ENCODE measurements at regions not wholly inside any gene's neighbourhood (a gene's known extent, or its start where the extent isn't known, plus 50 kb on each side); places are given as distances from the start of the nearest gene placed in this dataset.

DNA sequence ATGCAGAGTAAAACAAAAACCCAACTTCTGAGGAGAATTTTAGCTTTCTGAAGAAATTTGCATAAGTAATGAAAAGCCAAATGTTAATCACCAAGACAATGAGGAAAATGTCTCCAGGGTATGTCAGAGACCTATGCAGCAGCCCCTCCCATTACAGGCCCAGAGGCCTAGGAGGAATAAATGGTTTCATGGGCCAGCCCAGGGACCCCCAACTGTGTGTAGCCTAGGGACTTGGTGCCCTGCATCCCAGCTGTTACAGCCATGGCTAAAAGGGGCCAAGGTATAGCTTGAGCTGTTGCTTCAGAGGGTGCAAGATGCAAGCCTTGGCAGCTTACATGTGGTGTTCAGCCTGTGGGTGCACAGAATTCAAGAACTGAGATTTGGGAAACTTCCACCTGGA is 1256.9 kb upstream of the PIK3C3 start:
- DNase-seq: no peak

GRCh38 chr18:40695526-40695925 is 1259.5 kb upstream of the PIK3C3 start:
- no peak for DNase-seq

DNA sequence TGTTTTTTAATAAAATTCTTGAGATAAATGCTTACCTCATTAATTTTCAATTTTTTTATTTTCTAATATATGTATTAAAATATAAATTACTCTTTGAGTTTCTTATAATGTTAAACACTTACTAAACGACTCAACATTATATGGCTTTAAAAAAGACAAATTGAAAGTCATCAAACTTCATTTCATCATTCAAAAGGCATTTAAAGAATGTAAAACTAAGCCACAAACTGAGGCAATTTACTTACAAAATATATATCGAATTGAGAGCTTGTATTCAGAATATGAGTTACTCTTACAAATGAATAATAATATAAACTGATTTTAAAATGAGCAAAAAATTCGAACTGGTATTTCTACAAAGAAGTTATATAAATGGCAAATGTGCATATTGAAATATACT is 1262.2 kb upstream of the PIK3C3 start:
- DNase-seq: no peak

GRCh38 chr18:40690062-40690461 is 1265.0 kb upstream of the PIK3C3 start:
- DNase-seq: no peak

GRCh38 chr18:40687399-40687798 is 1267.6 kb upstream of the PIK3C3 start:
- no peak for DNase-seq

DNA sequence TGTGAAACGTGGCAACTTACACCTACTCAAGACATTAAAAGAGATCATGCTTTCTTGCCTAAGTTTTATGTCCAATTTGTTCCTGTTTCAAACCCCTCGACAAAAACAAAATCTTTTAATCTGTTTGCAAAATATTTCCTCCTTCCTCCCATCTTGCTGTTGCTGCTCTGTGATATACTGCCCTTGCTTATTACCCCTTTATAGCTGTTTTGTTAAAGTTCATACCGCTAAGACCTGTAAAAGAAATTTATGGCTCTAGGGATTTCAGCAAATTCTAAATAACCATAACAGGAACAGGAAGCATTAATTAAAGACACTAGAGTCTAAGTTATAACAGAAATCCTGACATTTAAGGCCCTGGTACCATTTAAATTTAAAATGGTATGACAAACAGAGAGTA is 1268.2 kb upstream of the PIK3C3 start:
- DNase-seq: no peak

DNA sequence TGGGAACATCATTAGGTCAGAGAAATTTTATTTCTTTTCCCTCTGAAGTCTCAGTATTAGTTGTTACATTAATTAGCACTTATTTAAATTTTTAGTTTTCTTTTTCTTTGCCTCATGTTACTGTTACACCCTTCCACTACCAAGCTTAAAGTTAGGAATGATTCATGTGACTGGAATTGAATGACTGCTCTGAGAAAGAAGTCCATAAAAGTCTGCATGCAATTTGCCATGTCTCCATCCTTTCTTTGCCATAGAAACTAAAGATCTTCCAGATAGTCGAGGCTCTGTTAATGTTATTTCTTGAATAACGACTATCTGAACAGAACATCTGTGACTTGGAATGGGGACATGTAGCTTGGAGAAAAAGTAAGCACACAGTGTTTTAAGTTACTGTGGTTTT is 1269.8 kb upstream of the PIK3C3 start:
- DNase-seq: no peak

DNA sequence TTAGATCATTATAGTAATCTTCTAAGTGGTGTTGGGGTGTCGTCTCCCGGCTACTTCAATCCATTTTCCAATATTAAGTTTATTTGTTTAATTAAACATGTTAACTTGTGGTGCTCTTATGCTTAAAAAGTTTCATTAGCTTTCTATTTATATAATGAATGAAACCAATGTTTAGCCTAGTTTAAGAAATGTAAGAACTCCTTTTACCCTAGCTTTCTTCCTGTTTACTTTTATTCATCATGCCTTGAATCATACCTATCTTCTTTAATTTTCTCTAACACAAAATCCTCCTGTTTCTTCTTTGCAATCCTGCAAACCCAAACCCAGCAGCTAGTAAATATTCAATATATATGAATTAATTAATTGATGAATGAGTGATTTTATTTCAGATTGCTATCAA is 1276.7 kb upstream of the PIK3C3 start:
- DNase-seq: no peak

GRCh38 chr18:40676668-40677067 is 1278.4 kb upstream of the PIK3C3 start:
- DNase-seq: no peak

- no peak for DNase-seq
These were observed 1281.9 kb upstream of the PIK3C3 start for GRCh38 chr18:40673150-40673549.

- DNase-seq: no peak
These were observed 1282.4 kb upstream of the PIK3C3 start for GRCh38 chr18:40672590-40672989.

GRCh38 chr18:40670668-40671375 is 1284.2 kb upstream of the PIK3C3 start:
- DNase-seq: no peak

DNA sequence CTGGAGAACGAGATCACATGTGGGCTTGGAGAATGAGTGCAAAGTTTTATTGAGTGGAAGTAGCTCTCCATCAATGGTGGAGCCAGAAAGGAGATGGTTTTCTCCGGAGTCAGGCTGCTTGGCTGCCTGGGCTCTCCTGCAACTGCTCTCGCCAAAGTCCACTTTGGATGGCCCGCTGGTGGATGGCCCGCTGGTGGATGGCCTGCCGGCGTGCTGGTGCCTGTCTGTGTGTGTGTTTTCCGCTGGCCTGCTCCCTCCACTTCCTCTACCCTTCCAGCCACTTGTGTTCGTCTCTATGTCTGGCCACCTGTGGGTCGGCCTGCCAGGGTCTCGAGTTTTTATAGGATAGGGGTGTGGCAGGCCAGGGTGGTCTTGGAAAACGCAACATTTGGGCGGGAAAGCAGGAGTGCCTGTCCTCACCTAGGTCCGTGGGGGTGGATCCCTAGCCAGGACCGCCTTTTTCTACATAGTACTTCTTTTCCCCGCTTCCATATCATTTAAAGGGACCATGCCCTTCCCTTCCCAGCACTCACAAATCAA is 1292.1 kb upstream of the PIK3C3 start:
- no peak for DNase-seq

DNA sequence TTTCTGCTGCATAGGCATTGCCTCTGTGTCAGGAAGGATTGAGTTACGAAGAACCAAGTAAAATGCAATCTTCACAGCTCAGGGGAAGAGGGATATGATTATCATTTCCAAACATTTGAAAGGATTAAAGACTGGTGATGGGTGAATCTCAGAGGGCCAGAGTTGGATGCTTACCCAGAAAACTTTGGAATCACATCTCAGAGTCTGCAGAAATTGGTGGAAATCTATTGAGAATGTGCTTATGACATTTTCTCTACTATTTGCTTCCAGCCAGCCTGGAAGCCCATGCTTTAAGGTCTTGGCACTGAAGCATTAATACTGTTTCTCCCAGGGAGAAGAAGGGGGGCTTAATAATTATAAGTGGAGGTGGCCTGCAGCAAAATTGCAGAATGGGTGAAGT is 1301.4 kb upstream of the PIK3C3 start:
- no peak for DNase-seq

GRCh38 chr18:40652321-40652720 is 1302.7 kb upstream of the PIK3C3 start:
- DNase-seq: no peak

DNA sequence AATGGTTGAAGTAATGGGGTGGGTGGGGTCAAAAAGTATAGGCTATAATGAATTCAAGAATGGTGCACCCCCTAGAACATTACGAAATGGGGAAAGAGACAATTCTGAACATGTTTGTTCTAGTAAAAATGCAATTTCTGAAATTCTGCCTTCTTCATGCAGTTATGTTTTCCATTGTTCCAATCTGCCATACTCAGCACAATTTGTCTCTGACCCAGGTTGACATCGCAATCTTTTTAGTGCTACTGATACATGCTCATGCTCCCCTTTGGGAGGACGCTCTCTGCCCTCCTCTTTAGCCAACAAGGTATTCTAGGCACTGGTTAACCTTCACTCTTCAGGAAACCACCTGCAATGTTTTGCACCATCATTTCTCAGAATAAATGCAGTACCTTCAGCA is 1303.9 kb upstream of the PIK3C3 start:
- no peak for DNase-seq

DNA sequence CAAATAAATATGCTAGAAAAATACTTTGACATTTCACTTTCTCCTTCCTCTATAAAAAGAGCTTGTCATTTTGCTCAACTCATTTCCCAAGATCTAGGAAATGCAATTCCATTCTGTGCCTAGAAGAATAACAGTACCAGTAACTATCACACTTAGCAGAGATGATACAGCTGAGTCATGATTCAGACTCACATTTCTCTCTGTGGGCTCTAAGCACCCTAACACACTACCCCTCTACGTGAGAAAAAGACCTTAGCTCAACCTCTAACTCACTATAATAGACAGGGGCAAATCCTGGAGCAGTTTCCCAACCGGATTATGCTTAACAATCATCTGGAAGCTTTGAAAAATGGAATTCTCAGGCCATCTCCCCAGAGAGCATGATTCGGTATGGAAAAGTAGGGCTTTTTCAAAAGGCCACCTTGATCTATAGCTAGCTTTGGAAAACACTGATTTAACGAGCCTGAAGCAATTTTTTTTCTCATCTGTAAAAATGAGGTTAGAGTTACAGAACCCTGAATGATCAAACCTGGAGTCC is 1312.3 kb upstream of the PIK3C3 start:
- no peak for DNase-seq

- no peak for DNase-seq
These were observed 1323.7 kb upstream of the PIK3C3 start for GRCh38 chr18:40631319-40631718.

DNA sequence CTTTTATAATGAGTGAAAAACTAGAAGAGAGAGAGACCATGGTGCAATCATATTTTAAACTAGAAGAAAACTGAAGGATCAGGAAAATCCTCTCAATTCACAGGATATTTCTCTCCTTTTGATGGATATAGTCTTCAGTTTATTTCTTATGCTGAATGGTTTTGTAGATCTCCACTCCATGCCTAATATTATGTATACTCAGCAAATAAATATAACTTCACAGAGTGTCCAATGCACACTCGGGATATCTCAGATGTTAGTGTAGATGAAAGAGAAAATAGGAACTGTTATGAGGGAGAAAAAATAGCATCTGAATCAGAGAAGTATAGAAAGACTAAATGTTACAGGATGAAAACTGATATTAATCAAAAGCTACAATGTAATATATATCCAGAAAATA is 1324.5 kb upstream of the PIK3C3 start:
- DNase-seq: no peak

DNA sequence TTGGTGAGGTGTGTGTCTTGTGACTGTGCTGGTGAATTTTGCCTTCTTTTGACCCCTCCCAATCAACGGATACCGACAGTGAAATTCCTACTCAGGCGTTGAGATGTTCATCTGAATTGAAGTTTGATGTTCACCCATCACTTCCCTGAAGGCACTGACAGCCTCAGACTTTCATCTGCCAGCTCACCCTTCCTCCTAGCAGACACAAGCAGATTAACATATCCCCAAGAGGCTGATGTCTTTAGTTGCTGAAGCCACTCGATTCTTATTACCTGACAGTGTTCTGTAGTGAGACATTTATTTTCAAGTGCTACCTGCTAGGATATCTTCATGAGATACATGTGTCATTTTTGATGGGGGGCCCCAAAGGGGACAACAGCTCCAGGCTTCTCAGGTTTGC is 1330.1 kb upstream of the PIK3C3 start:
- no peak for DNase-seq

DNA sequence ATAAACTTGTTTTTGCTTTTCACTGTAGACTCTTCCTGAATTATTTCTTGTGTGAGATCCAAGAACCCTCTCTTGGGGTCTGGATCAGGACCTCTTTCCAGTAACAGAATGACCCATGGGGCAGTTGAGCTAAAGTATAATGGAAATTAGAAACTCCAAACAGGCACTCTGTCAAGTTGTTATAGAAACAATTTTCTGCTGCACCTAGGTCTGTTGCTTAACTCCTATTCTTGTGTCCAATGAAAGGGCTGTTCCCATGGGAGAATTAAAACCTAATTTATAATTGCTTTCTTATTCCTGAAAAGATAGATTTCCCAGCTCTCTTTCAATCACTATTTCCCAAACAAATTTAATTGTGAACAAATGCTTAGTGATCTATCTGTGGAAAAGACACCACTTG is 1341.3 kb upstream of the PIK3C3 start:
- no peak for DNase-seq

- DNase-seq: no peak
These were observed 1342.7 kb upstream of the PIK3C3 start for GRCh38 chr18:40612356-40612755.

GRCh38 chr18:40608226-40608625 is 1346.8 kb upstream of the PIK3C3 start:
- no peak for DNase-seq

GRCh38 chr18:40607542-40608148 is 1347.4 kb upstream of the PIK3C3 start:
- no peak for DNase-seq

DNA sequence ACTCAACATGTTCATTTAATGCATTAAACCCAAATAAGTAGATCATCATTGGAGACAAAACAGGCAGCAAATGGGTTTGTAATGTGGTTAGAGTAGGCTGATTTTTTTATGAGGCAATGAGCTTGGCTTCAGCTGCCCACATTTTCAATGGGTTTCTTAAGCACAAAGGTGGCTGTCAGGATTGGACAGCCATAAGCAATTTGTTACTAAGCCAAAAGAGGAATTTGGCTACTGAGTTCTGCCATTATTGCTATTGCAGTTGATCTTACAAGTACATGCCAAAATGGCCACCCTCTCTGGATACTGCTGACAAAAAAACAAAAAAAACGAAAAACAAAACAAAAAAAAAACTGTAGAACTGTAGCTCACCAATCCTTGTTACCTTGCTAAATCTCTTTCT is 1348.0 kb upstream of the PIK3C3 start:
- no peak for DNase-seq
